Cardiac fibroblast (primary cell): ENCODE measurements at regions not wholly inside any gene's neighbourhood (a gene's known extent, or its start where the extent isn't known, plus 50 kb on each side); places are given as distances from the start of the nearest gene placed in this dataset.

Experiments used
- DNase-seq, 2 donors: peaks; one replicate each; pipeline versions ENCODE4 v3.0.0 to v3.0.0-alpha.2; 2010; ENCODE audit warnings: low read depth in 2 of 2
- H3K4me3 ChIP-seq, 2 donors: replicated peaks in 1 of 2; 1 replicate in 1 of 2; 2 replicates in 1 of 2; pipeline ENCODE4 v1.5.1; 2011; ENCODE audit warnings: low read depth in 2 of 2, low read length in 2 of 2, mild to moderate bottlenecking in 2 of 2, moderate library complexity in 1 of 2
- TF ChIP-seq, protein P1 (sequence below): IDR thresholded peaks from one replicate; pipeline ENCODE4 v1.5.1; 2011; ENCODE audit warnings: low read depth, mild to moderate bottlenecking, low read length, inconsistent platforms

DNA sequence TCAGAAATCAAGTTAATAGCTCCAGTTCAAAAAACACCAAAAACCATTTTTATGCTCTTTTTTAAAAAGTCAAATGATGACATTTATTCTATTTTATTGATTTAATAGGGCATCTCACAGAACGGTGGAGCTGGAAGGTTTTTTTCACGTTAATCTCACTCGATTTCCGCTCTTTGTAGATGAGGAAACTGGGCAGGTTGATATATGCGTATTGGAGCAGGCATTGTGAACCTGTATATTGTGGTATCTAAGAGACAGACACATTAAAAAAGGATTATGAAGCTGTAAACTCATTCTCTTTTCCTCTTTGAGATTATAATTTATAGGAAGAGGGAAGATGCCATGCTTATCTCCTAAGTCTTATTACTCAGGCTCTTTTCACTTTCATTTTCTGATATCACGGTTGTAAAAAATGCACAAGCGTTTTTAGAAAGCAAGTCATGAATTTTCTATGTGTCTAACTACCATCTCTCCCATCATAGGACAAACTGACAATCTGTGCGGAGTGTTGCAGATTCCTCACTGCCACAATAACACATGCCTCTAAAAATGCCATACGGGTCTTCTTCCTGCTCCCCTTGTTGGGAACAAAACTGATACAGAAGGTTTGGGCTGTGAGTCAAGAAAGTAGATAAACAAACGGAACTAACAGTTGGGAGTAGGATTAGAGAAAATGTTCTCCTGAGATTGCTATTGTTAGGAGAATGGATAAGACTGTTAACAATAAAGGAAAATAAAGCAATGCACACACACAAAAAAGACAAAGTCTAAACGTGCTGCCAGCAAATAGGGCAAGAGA, 1997.7 kb downstream of the MAT2B start:
- no peak overlapping the region for H3K4me3 ChIP-seq
- peak in 1 of 2 donors; percentile 1 for DNase-seq
- TF ChIP-seq, protein P1, sequence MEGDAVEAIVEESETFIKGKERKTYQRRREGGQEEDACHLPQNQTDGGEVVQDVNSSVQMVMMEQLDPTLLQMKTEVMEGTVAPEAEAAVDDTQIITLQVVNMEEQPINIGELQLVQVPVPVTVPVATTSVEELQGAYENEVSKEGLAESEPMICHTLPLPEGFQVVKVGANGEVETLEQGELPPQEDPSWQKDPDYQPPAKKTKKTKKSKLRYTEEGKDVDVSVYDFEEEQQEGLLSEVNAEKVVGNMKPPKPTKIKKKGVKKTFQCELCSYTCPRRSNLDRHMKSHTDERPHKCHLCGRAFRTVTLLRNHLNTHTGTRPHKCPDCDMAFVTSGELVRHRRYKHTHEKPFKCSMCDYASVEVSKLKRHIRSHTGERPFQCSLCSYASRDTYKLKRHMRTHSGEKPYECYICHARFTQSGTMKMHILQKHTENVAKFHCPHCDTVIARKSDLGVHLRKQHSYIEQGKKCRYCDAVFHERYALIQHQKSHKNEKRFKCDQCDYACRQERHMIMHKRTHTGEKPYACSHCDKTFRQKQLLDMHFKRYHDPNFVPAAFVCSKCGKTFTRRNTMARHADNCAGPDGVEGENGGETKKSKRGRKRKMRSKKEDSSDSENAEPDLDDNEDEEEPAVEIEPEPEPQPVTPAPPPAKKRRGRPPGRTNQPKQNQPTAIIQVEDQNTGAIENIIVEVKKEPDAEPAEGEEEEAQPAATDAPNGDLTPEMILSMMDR = no peak

DNA sequence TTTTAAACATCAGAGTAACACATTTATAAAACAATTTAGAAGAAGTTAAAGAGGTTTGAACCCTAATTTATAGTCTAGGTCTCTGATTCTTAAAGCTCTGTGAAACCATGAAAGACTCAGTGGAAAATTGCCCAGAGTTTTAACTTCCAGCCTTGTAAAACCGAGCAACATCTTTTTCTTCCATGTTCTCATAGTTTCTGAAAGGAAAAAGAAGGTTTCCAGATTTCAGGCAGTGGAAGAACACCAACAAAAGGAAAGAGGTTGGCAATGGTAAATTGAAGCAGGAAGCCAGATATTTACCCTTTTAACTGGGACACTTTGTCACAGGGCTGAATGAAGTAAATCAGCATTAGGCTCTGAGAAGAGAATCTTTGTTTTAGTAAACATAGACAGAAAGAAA, 1999.3 kb downstream of the MAT2B start:
- DNase-seq = no peak
- no peak overlapping the region for H3K4me3 ChIP-seq
- TF ChIP-seq, protein P1 = no peak

DNA sequence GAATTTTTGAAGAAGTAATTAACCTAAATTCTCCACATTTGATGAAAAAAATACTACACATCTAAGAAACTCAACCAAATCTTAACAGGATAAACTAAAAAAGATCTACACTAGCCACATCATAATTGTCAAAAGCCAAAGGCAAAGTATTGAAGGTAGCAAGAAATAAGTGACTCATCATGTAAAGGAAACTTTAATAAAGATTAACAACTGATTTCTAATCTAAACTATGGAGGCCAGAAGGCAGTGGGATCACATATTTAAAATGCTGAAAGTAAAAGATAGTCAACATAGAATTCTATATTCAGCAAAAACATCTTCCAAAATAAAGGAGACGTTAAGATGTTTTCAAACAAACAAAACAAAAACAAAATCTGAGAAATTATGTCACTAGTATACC, 2002.9 kb downstream of the MAT2B start:
- no peak overlapping the region for H3K4me3 ChIP-seq

DNA sequence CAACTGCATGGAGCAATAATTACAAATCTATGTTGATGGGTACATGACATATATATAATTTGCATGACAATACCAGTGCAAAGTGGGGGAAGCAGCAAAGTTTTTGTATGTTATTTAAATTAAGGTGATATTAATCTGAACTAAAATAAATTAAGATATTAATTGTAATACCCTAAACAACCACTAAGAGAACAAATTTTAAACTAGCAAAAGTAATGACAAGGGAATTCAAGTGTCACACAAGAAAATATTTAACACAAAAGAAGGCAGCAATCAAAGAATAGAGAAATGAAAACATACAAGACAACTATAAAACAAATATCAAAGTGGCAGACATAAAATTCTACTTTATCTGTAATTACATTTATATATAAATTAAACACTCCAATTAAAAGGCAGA, 2003.4 kb downstream of the MAT2B start:
- DNase-seq = no peak
- TF ChIP-seq, protein P1 = no peak

More for the DNA sequence above, 2002.9 kb downstream of the MAT2B start:
- no peak for DNase-seq
- TF ChIP-seq, protein P1 = no peak

DNA sequence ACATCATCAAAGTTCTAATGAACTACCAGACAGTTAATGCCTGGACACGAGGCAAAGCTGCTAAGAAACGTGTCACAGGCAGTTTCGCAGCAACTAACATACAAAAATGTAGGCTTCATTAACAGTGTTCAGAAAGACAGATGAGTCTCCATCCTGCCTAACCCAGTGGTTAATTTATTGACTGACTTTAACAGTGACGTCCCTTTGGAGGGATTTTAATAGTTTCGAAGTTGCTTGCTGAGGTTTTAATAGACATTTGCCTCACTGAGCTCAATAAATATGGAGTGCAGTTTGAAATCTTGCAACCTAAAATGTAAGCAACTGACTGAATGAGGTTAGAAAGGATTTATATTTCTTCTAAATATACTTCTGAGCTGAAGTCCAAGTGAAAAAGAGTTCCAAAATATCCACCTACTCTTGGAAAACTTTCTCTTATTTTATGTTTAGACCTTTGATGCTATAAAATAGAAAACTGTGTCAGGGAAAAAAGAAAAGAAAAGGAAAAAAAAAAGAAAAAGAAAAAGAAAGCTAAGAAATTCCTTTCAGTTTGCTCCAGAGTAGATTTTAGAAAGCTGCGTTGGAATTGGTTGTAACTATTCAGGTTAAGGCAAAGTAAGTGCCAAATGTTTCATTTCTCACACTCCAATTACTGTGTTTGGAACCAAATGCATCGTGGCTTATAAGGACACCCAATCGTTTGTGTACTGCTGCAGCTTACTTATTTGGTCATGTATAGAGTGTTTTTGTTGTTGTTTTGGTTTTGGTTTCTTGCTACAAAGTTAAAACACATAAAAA, 2016.6 kb downstream of the MAT2B start:
- TF ChIP-seq, protein P1 = no peak
- no peak overlapping the region for H3K4me3 ChIP-seq
- DNase-seq = no peak

More for the DNA sequence above, 2003.4 kb downstream of the MAT2B start:
- H3K4me3 ChIP-seq = no peak overlapping the region

DNA sequence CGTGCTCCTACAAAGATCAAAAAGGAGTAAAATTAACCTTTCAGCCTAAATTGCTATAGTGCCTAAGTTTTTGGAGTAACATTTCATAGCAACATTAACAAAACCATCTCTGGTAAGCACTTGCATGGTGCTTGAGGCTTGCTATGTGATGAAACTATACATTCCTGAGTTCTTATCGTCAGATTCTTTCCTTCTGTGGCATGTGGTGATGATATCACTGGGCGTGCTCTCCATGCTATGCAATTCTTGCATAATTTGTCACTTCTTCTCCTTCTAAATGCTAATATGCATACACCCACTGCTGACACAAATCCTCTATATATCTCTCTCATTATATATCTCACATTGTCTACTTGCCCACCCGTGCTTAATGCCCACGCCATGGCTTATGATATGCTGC, 2019.9 kb downstream of the MAT2B start:
- TF ChIP-seq, protein P1 = no peak
- H3K4me3 ChIP-seq = no peak overlapping the region
- DNase-seq = peak; percentile 29 to 52
